ENCODE measurements at regions not wholly inside any gene's neighbourhood (a gene's known extent, or its start where the extent isn't known, plus 50 kb on each side); places are given as distances from the start of the nearest gene placed in this dataset.
A peak's percentile ranks its signal among the peaks of the same experiment; 100 is the strongest.
"Not testable (repeated sequence)": the region's sequence is repeated elsewhere in the genome, so short reads cannot be mapped to it uniquely, and the experiment has no call there.

- DNase-seq = not testable (repeated sequence)
These were observed 676.4 kb upstream of the ZNF337 start for GRCh38 chr20:26373066-26373465.

GRCh38 chr20:26354511-26354910 is 657.9 kb upstream of the ZNF337 start:
- DNase-seq = no peak

- no peak for DNase-seq
These were observed 650.7 kb upstream of the ZNF337 start for GRCh38 chr20:26347396-26347795.

GRCh38 chr20:26340460-26341065 is 643.9 kb upstream of the ZNF337 start:
- DNase-seq = peak; percentile 0 to 3

- no peak for DNase-seq
These were observed 627.5 kb upstream of the ZNF337 start for GRCh38 chr20:26324177-26324576.

- no peak for DNase-seq
These were observed 618.4 kb upstream of the ZNF337 start for GRCh38 chr20:26315054-26315453.

- not testable (repeated sequence) for DNase-seq
These were observed 613.1 kb upstream of the ZNF337 start for GRCh38 chr20:26309720-26310119.

- DNase-seq = no peak
These were observed 612.3 kb upstream of the ZNF337 start for GRCh38 chr20:26308961-26309360.

- DNase-seq = no peak
These were observed 598.4 kb upstream of the ZNF337 start for GRCh38 chr20:26295006-26295405.

- DNase-seq = not testable (repeated sequence)
These were observed 591.9 kb upstream of the ZNF337 start for GRCh38 chr20:26288379-26289061.

GRCh38 chr20:26279238-26279637 is 582.6 kb upstream of the ZNF337 start:
- no peak for DNase-seq

- DNase-seq = no peak
These were observed 580.7 kb upstream of the ZNF337 start for GRCh38 chr20:26277339-26277738.

- DNase-seq = no peak
These were observed 580.0 kb upstream of the ZNF337 start for GRCh38 chr20:26276554-26277210.

- DNase-seq = not testable (repeated sequence)
These were observed 572.1 kb upstream of the ZNF337 start for GRCh38 chr20:26268762-26269161.

GRCh38 chr20:26260925-26261324 is 564.3 kb upstream of the ZNF337 start:
- not testable (repeated sequence) for DNase-seq

GRCh38 chr20:26252311-26252975 is 555.8 kb upstream of the ZNF337 start:
- not testable (repeated sequence) for DNase-seq

- not testable (repeated sequence) for DNase-seq
These were observed 554.7 kb upstream of the ZNF337 start for GRCh38 chr20:26251376-26251775.

GRCh38 chr20:26250249-26251114 is 553.8 kb upstream of the ZNF337 start:
- DNase-seq = not testable (repeated sequence)

- DNase-seq = no peak
These were observed 547.1 kb upstream of the ZNF337 start for GRCh38 chr20:26243731-26244130.

- not testable (repeated sequence) for DNase-seq
These were observed 524.0 kb upstream of the ZNF337 start for GRCh38 chr20:26220609-26221008.

GRCh38 chr20:26219546-26219945 is 522.9 kb upstream of the ZNF337 start:
- DNase-seq = not testable (repeated sequence)

- DNase-seq = no peak
These were observed 521.6 kb upstream of the ZNF337 start for GRCh38 chr20:26218301-26218700.

- DNase-seq = no peak
These were observed 519.4 kb upstream of the ZNF337 start for GRCh38 chr20:26216025-26216424.

Measured in activated CD4-positive, alpha-beta T cell treated with anti-CD3 and anti-CD28 coated beads, Interleukin-2, amount 50 U/mL, for 48 hours (primary cell).